ENCODE measurements at regions not wholly inside any gene's neighbourhood (a gene's known extent, or its start where the extent isn't known, plus 50 kb on each side); places are given as distances from the start of the nearest gene placed in this dataset.

GRCh38 chr4:36492590-36492989, 211.2 kb downstream of the DTHD1 start:
- TF ChIP-seq POLR2A (IDR thresholded peaks at IDR 0.05): no peak
- no peak for TF ChIP-seq CTCF (IDR thresholded peaks at IDR 0.05)
- TF ChIP-seq POLR2AphosphoS5 (IDR thresholded peaks at IDR 0.05): no peak
- TF ChIP-seq EP300 (IDR thresholded peaks at IDR 0.05): no peak

All from sigmoid colon (tissue), 4 donors.